ENCODE measurements at regions not wholly inside any gene's neighbourhood (a gene's known extent, or its start where the extent isn't known, plus 50 kb on each side); places are given as distances from the start of the nearest gene placed in this dataset.
"Not testable (repeated sequence)": the region's sequence is repeated elsewhere in the genome, so short reads cannot be mapped to it uniquely, and the experiment has no call there.

DNA sequence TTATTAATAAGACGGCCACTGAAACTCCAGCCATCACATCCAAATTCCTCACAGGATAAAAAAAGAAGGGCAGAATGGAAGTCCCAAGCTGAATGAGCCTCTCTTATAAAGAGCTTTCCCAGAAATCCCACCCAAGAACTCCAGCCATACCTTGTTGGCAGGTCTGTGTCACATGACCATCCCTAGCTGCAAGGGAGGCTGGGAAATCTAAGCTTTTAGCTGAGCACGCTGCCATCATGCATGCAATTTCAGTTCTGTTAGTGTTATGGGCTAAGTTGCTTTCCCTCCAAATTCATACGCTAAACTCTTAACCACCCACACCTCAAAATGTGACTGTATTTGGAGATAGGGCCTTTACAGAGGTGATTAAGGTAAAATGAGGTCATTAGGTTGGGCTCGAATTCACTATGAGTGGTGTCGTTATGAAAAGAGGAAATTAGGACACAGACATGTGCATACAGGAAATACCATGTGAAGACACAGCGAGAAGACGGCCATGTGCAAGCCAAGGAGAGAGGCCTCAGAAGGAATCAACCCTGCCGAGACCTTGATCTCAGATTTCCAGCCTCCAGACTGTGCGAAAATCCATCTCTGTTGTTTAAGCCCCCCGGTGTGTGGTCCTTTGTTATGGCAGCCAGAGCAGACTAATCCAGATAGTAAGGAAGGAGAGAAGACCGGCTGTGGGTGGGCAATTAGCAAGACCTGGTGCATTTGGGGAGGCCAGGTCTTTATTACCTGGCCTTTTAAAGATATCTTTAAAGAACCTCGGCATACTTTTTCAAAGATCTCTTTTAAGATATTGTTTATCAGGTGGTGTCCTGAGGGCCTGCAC is 317.6 kb downstream of the BCOR start:
- no peak for DNase-seq

DNA sequence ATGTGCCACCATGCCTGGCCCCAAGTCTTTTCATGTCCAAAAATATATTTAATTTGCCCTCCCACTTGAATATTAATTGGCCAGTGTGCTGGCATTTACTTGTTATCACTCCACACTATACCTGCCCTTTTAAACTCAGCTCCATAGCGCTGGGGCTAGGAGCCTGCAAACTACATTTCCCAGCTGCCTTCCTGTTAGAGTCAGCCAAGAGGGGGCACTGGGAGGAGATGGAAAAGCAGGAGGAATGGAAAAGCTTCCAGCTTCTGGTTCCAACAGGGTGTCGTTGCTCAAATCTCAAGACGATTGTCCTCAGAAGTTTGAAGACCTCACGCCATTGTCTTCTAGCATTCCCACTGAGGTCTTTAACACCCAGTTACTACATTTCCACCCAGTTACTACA is 315.5 kb downstream of the BCOR start:
- DNase-seq, result no peak

DNA sequence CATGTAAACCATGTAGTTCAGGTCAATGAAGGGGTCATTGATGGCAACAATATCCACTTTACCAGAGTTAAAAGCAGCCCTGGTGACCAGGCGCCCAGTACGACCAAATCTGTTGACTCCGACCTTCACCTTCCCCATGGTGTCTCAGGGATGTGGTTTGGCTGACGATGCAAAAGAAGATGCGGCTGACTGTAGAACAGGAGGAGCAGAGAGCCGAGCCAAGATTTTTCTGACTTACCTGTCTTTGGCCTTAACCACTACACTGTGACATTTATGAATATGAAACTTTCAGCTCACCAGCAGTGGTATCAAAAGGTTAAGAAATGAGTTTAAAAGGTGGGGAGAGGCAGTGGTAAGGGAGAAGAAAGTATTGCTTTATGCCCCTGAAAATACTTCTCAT is 309.8 kb downstream of the BCOR start:
- no peak for DNase-seq

DNA sequence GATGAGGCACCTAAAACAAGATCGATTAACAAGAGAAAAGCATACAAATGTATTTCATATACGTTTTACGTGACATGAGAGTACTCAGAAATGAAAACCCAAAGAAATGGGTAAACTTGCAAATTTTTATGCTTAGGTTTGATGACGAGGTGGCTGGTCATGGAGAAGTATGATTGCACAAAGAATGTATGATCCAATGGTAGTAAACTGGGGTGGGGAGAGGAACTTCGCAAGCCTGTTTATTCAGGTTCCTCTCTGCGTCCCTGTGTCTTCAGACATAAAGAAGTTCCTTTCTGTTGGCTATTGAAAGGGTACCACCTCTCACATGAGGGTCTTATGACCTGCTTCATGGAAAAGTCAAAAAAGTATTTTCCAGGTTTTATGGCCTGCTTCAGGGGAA is 309.2 kb downstream of the BCOR start:
- no peak for DNase-seq

DNA sequence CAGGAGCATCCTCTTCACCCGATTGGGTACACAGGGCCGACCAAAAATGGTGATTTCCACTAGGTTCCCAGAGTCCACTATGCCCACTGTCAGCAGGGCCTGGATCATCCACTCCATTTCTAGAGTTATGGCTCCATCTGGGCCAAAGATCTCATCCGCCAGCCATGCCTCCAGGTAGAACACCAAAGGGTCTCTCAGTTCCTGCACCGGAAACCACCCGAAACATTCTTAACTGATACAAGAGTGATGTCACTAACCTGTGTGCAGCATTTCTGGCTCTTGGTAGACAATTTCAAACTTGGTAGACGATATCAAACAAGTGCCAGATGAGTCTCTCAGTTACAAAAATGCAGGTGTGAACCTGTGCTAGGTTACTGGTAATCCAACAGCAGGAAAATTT is 306.1 kb downstream of the BCOR start:
- DNase-seq, result no peak

DNA sequence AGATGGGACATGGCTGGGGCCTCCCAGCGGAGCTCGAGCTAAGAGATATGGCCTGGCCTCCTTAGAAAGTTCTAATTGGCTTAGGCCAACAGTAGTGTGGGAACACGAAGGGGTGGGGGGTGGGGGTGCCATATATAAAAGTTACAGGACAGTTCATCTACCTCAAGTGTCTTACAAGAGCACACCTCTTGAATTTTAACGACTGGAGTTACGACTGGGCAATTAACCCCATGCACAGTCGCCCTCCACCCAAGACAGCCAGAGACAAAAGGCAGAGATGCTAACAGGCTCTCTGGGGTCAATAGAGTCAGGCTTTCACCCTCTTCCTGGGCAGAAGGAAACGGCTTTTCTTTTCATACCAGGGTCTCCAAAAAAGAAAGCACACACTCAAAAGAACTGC is 302.2 kb downstream of the BCOR start:
- DNase-seq, result no peak

DNA sequence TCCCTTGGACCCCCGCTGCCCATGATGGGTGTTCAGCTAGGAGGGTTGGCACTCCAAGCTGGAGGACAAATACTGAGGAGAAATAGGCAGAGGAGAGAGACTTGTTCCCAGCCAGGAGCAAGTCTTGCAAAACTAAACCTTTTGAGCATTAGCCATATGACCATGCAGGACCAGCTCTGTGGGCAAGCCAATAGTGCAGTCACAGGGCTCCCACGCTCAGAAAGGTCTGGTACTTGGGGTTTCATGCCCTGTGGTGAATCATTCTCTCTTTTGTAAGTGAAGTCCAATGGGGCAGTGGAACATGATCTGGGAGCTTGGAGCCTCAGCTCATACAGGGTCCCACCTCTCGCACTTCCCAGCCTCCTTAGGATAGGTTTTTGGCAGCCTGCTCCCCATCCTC is 300.9 kb downstream of the BCOR start:
- DNase-seq, result no peak

DNA sequence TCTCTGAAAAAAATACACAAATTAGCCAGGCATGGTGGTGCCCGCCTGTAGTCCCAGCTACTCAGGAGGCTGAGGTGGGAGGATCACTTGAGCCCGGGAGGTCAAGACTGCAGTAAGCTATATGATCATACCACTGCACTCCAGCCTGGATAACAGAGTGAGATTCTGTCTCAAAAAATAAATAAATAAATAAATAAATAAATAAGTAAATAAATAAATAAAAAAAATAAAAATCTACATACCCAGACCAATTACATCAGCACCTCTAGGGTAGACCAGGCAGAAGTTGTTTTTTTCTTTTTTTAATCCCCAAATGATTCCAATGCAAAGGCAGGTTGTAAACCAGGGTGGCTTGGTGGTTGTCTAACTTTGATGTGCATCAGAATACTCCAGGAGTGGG is 299.3 kb downstream of the BCOR start:
- DNase-seq, result not testable (repeated sequence)

DNA sequence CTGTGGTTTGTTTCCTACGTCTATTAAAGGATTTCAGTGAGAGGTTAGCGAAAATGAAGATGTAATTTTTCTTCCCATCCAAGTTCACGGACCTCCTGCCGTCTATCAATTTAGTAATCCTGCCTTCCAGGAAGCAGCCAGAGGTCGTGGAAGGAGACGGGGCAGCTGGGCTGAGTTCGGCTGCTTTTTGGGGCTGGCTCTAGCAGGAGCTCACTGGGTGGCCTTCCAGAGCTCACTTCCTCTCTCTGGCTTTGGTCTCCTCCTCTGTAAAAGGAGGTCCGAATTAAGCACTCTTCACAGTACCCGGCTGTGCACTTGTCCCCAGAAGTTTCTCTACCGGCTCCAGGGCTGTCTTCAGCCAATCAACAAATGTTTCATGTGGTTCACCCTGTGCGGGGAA is 295.4 kb downstream of the BCOR start:
- no peak for DNase-seq

DNA sequence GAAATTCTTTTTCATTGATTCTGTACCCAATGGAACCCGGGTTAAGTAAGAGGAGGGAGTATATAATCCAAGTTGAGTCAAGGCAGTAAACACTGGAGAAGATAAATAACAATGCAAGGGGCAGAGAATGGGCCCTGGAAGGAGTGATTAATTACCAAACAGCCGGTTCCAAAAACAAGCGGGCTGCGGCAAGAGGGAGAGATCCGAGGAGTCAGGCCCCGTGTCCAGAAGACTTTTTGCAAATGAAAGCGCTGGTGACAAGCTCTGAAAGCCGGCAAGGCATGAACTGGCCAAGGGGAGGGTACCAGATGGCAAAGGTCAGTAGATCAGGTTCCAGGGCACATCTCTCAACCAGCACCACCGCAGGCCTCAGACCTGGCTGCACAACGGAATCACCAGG is 294.9 kb downstream of the BCOR start:
- DNase-seq, result no peak

DNA sequence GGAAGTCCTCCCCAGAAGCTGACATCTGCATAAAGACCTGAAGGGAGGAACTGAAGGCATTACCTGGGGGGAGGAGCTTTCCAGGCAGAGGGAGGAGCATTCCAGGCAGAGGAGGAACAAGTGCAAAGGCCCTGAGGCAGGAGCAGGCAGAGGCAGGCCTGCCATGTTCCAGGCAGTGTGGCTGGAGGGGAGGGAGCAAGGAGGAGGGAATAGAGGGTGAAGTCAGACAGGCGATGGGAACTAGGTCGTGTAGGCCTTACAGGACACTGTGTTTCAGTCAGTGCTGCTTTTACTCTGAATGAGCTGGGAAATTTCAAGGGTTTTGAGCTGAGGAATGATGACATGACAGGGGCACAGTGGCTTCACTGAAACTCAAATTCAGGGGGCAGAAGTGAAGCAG is 292.7 kb downstream of the BCOR start:
- DNase-seq, result no peak

DNA sequence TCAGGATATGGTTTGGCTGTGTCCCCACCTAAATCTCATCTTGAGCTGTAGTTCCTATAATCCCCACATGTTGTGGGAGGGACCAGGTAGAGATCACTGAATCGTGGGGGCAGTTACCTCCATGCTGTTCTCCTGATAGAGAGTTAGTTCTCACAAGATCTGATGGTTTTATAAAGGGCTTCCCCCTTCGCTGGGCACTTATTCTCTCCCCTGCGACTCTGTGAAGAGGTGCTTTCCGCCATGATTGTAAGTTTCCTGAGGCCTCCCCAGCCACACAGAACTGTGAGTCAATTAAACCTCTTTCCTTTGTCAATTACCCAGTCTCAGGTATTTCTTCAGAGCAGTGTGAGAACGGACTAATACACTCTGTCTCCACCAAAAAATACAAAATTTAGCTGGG is 291.9 kb downstream of the BCOR start:
- no peak for DNase-seq

DNA sequence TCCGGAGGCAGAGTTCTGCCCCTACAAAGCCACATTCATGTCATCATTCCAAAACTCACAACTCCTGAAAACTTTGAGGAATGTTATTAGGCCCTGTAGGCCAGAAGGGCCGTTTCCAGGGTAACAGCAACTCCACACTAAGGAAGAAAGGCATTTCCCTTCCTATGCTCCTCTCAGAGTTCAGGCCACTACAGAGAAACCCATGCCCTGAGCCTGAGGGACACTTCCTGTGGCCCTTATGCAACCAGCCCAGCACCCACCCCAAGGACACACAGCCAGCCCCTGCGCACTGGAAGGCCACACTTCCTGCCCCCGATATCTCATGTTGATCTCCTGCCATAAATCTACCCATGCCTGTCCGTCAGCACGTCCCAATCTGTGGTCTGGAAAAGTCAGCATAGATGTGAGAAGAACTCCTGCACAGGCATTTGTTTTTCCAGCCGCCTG is 289.3 kb downstream of the BCOR start:
- DNase-seq, result no peak

DNA sequence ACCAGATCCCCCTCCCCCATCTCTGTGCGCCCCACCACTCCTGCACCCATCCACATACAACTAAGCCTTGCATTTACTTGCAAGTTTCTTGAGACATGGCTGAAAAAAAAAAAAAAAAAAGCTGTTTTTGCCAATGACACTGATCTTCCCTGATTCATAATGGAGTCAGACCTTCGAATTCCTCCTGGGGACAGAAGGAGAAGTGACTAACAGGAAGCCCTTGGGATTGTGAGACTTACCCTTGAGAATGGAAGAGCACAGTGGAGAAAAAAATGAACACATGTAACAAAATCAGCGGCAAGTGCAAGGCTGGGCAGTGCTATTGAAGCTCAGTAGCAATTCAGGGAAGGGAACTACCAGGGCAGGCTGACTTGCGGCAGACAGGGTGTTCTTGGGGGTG is 288.4 kb downstream of the BCOR start:
- no peak for DNase-seq

DNA sequence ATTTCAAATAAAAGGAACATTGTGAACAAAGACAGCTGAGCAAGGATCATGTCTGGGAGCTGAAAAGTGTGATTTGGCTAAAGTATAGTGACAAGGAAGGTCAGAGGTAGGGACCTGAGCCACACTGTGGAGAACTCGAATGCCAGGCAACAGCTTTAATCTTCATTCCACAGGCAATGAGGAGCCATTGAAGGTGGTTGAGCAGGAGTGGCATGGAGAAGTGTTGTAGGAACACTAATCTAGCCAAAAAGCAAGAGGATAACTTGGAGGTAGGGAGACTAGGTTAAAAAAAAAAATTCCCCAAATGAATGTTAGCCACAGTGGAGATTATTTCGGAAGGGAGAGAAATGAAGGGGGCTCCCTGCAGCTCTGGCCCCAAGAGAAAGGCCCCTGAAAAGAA is 286.9 kb downstream of the BCOR start:
- DNase-seq, result no peak

DNA sequence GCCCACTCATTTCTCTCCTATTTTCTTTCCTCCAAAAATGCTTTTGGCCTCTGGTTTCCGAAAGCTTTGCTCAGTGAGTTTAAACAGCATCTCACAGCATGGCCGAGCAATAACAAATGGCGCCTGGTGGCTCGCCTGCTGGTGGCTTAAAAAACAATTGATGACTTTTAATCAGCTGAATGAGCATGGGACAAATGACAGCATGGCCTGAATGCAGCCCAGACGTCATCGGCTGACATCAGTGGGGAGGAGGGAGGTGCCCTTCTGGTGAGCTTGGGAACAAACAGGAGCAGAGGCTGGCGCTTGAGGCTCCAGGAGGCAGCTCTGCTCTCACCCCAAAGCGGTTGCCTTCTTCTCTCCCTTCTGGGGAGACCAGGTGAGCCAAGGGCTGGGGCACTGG is 286.4 kb downstream of the BCOR start:
- DNase-seq, result no peak

DNA sequence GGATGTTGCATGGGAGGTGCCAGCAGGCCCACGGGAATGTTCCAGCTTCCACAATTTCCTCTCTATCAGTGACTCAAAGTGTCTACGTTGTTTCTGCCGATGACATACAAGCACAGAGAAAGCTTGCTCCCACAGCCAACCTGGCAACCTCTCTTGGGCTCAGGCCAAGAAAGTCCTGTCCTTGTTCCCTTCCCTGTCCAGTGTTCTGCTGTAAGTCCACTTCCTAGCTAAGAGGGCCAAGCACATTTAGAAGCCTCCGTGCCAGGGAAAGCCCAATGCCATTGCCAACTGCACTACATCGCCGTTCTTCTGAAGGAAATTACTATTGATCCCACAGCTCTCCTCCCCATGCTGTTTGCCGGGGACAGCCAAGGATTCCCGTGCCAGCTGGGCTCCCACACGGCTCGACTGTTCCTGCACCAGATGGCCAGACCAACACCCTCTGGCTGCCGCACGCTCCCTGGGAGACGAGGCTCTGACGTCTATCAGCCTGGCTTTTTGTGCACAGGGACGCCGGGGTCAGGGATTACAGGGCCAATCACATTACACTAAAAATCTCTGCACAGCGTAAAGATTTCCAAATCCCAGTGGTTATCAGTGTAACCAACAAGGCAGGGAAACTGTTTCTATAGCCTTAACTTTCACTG is 284.0 kb downstream of the BCOR start:
- peak; percentile 90 for DNase-seq

DNA sequence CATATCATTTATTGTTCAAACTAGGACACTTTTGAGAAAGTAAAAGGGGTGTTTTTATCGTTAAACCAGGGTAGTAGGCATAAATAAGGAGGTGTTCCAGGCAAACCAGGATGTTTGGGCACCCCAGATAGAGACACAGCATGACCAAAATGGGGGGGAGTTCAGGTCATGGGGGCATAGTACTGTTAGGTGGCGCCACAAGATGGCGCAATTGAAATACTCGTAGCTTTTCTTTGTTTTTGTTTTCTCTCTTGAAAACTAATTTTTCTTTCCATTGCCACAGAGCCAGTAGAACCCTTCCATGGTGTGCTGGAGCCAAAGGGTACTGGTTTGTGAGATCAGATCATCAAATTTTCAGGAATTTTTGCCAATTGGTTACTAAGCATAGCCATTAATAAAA is 283.4 kb downstream of the BCOR start:
- DNase-seq, result peak; percentile 52

DNA sequence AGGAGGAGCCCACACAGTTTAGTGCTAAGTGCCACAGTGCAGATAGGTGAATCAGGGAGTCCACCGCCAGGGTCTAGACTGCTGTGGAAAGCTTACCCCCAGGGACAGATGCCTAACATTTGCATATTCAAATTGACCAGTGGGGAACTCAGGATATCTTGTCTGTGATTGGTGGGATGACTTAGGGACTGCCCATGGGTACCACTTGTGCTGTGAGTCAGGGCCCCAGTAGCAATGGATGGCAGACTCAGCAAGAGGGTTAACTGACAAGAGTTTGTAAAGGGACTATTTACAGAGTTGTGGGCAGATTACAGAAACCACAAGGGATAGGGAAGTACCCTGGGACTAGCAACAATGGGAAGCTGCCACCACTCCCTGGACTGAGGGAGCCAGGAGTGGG is 282.1 kb downstream of the BCOR start:
- DNase-seq, result no peak

DNA sequence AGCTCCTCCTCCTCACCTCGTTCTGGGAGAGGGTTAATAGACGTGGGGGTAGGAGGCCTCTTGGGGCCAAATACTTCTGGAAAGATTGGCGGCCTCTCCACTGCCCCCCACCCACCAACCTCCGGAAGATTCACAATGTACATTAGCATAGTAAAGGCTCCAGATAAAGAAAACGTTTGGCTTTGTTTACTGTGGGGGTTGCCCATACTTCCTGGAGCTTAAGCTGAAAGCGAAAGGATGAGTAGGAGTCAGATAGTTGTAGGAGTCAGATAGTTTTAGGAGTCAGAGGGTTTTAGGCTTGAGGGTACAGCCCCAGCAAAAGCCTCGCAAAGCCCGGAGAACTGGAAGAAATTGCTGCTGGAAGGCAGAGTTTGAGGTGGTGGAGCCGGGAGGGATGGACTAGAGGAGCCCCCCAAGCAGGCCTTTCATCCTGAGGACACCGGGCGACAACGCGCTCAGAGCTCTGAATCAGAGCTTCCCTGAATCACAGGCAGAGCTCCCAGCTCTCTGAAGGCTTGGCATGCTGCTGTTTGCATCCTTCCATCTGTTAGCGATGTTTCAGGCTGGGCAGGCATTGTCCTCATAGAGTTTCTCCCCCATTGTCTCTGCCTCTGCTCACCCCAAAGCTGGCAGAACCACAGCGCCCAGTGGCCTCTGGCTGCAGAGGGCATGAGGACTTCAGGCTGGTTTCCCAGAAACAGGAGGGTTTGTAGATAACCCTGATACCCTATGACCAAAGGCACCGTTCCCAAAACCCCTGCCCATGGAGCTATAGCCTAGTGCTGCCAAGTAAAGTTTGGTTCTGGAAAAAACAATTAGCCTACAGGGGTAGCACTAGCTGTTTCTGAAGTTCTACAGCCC is 280.7 kb downstream of the BCOR start:
- DNase-seq, result no peak

DNA sequence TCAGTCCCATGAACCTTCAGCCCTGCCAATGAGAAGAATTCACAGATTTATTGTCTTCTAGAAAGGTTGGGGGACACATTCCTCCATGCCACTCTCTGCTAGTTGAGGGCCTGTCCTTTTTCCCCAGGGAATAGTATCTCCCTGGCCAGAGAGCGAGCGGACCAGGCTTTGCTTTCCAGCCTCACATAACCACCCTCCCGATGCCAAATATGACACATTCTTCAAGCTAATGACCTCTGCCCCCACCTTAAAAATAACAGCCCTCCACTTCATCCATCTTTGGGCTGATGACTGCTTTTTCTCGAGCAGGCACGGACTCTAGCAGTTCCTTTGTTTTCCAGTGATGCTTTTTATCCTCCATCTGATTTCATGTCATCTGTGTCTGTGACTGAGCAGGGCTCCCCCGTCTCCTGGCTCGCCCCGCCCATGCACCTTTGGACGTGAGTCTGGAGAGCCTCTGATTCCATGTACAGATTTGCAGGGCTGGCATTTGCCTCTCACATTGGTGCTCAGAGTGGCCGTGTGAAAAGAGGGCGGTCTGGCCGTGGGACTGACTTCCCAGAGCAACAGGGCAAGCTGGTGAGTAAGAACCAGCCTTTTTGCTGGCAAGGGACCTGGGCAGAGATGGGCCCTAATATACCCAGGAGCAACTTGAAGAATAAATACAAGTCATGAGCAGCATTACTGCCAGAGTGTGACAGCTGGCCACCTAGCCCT is 279.8 kb downstream of the BCOR start:
- no peak for DNase-seq

DNA sequence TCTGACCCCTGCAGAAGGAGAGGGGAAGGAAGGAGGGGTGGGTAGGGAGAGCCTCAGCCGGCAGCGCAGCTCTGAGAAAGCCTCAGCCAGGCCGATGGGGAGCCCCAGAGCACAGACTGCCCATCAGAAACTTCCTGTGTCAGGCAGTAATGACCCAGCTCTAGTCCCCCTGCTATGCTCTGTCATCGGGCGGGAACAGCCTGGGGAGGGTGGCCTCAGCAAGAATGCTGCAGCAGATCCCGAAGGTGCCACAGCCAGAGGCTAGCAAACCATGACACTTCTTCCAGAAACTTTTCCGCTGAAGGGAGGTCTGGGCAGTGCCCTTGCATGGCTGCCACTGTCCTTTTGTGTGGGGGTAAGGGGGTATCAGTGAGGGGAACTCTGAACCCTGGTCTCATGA is 279.0 kb downstream of the BCOR start:
- DNase-seq, result no peak

Data from NCI-H2171 treated with DMSO at 0.1 percent for 48 hours (cell line).